GM12878 (cell line): ENCODE measurements at regions not wholly inside any gene's neighbourhood (a gene's known extent, or its start where the extent isn't known, plus 50 kb on each side); places are given as distances from the start of the nearest gene placed in this dataset.

ENCODE experiments used
- ATAC-seq: fragments of 200-7000 bp; cut with Tn5 transposase; 3 replicates; pipeline ENCODE4 v1.9.1; 2020; ENCODE audit warnings: mild to moderate bottlenecking, moderate library complexity
- BruUV-seq: library from RNA; stranded (reverse); fragments of 400-500 nt; replicated peaks from 2 replicates; lab custom pipeline; 2021; lab: Mats Ljungman, UMichigan
- CTCF ChIA-PET: fragments of 300-600 bp; sonication (Branson Sonifier 250); formaldehyde crosslinking; extraction: SDS; loops from one replicate; lab custom pipeline; 2021; ENCODE audit warnings: inconsistent platforms; lab: Yijun Ruan, JAX
- POLR2A ChIA-PET: fragments of 350-600 bp; formaldehyde crosslinking; extraction: SDS; loops from one replicate; lab custom pipeline; 2021; ENCODE audit warnings: inconsistent platforms; lab: Charles Lee
- RAD21 ChIA-PET: fragments of 300-600 bp; sonication (Branson Sonifier 250); formaldehyde crosslinking; loops from one replicate; lab custom pipeline; 2023; ENCODE audit warnings: antibody characterized with exemption; ENCODE audit not compliant: unreplicated experiment; lab: Charles Lee
- SMC1A ChIA-PET: fragments of 300-600 bp; sonication (Branson Sonifier 250); formaldehyde crosslinking; loops from one replicate; lab custom pipeline; 2023; ENCODE audit not compliant: unreplicated experiment, uncharacterized antibody; lab: Charles Lee
- DNase-seq: peaks from one replicate; pipeline ENCODE4 v3.0.0-alpha.2; 2011; ENCODE audit warnings: low read depth, low spot score
- FAIRE-seq: peaks from 3 replicates; lab custom pipeline; 2011; peaks lifted over from hg19 to GRCh38; lab: Jason Lieb, UNC
- H2AFZ ChIP-seq: 2 replicates; pipeline ENCODE4 v1.6.0; 2011; ENCODE audit warnings: low read depth, low read length, control low read depth; ENCODE audit not compliant: control insufficient read depth
- H3K27ac ChIP-seq: 2 replicates; pipeline ENCODE4 v1.5.1; 2011; ENCODE audit warnings: control low read depth; ENCODE audit not compliant: control insufficient read depth, insufficient read depth
- H3K27me3 ChIP-seq, 2 experiments: replicated peaks in 1 of 2; 2 replicates each; pipeline versions ENCODE4 v1.6.0 to v1.6.1; 2011; ENCODE audit warnings: low read length in 1 of 2; ENCODE audit not compliant: control insufficient read depth in 2 of 2, insufficient read depth in 2 of 2
- H3K36me3 ChIP-seq, 2 experiments: 2 replicates each; pipeline ENCODE4 v1.5.1; 2011; ENCODE audit warnings: low read length in 1 of 2; ENCODE audit not compliant: control insufficient read depth in 2 of 2, insufficient read depth in 2 of 2
- H3K4me1 ChIP-seq: 2 replicates; pipeline ENCODE4 v1.6.1; 2011; ENCODE audit warnings: mild to moderate bottlenecking, low read length, moderate library complexity, mixed read lengths; ENCODE audit not compliant: control insufficient read depth, insufficient read depth
- H3K4me2 ChIP-seq: 2 replicates; pipeline ENCODE4 v1.6.0; 2011; ENCODE audit warnings: control low read depth; ENCODE audit not compliant: control insufficient read depth, insufficient read depth
- H3K4me3 ChIP-seq: fragments of 200-600 bp; sonication (generic); 2 replicates; pipeline ENCODE4 v1.5.1; 2016
- H3K79me2 ChIP-seq: 2 replicates; pipeline ENCODE4 v1.6.0; 2011; ENCODE audit warnings: low read length; ENCODE audit not compliant: control insufficient read depth, insufficient read depth
- H3K9ac ChIP-seq: 2 replicates; pipeline ENCODE4 v1.8.0; 2011; ENCODE audit warnings: low read length, control low read depth, mixed read lengths; ENCODE audit not compliant: control insufficient read depth, insufficient read depth
- H3K9me3 ChIP-seq: replicated peaks from 3 replicates; pipeline ENCODE4 v1.5.1; 2011; ENCODE audit warnings: mild to moderate bottlenecking, low read length; ENCODE audit not compliant: control insufficient read depth, insufficient read depth
- H4K20me1 ChIP-seq: 2 replicates; pipeline ENCODE4 v1.6.0; 2011; ENCODE audit not compliant: control insufficient read depth, insufficient read depth
- BCL11A ChIP-seq: IDR thresholded peaks from 2 replicates; pipeline ENCODE4 v1.6.1; 2011; ENCODE audit warnings: low read depth, low read length
- BHLHE40 ChIP-seq, 2 experiments: fragments of 450-650 bp in 1 of 2; IDR thresholded peaks; 2 replicates each; pipeline ENCODE4 v1.6.1; 2011 to 2017; ENCODE audit warnings: low read depth in 2 of 2, borderline replicate concordance in 1 of 2, improper control_type of control experiment in 1 of 2, low read length in 1 of 2, mild to moderate bottlenecking in 1 of 2
- EZH2 ChIP-seq: IDR thresholded peaks from 2 replicates; pipeline ENCODE4 v1.6.1; 2012; ENCODE audit warnings: low read depth, mild to moderate bottlenecking, control low read depth, inconsistent platforms, low read length, borderline replicate concordance; ENCODE audit not compliant: control insufficient read depth
- IKZF1 ChIP-seq: fragments of 450-650 bp; conservative IDR thresholded peaks from 2 replicates; pipeline ENCODE4 v1.6.1; 2017; ENCODE audit warnings: antibody characterized with exemption, mild to moderate bottlenecking
- IKZF2 ChIP-seq, 2 experiments: fragments of 450-650 bp; IDR thresholded peaks; 2 replicates each; pipeline ENCODE4 v1.6.1; 2017; ENCODE audit warnings: mild to moderate bottlenecking in 2 of 2, moderate library complexity in 2 of 2
- MEF2A ChIP-seq: IDR thresholded peaks from 2 replicates; pipeline ENCODE4 v1.6.1; 2011; ENCODE audit warnings: low read depth, mild to moderate bottlenecking, low read length, moderate library complexity; ENCODE audit not compliant: insufficient read depth
- NBN ChIP-seq: fragments of 450-650 bp; IDR thresholded peaks from 2 replicates; pipeline ENCODE4 v1.6.1; 2016
- NR2F1 ChIP-seq: fragments of 450-650 bp; conservative IDR thresholded peaks from 2 replicates; pipeline ENCODE4 v1.6.1; 2017; ENCODE audit warnings: mild to moderate bottlenecking
- POLR2AphosphoS5 ChIP-seq: IDR thresholded peaks from 2 replicates; pipeline ENCODE4 v1.6.1; 2011; ENCODE audit warnings: mild to moderate bottlenecking, low read length, inconsistent platforms
- RUNX3 ChIP-seq: IDR thresholded peaks from 2 replicates; pipeline ENCODE4 v1.6.1; 2012; ENCODE audit warnings: low read length, inconsistent platforms
- SUPT20H ChIP-seq: IDR thresholded peaks from 2 replicates; pipeline ENCODE4 v1.6.1; 2011; ENCODE audit warnings: low read depth, mild to moderate bottlenecking, low read length, moderate library complexity, borderline replicate concordance; ENCODE audit not compliant: control insufficient read depth
- TCF3 ChIP-seq: IDR thresholded peaks from 2 replicates; pipeline ENCODE4 v1.6.1; 2012; ENCODE audit warnings: low read depth, mild to moderate bottlenecking, low read length, borderline replicate concordance; ENCODE audit not compliant: insufficient read depth
- ZBED1 ChIP-seq: IDR thresholded peaks from 2 replicates; pipeline ENCODE4 v1.6.1; 2016; ENCODE audit warnings: borderline replicate concordance
- ZNF274 ChIP-seq: IDR thresholded peaks from one replicate; pipeline ENCODE4 v1.8.0; 2011; ENCODE audit not compliant: insufficient read length, insufficient read depth
- WGBS: methylation state at CpG from one replicate; pipeline ENCODE4 v1.1.6; 2016; ENCODE audit warnings: low lambda C conversion rate; ENCODE audit not compliant: insufficient replicate concordance, insufficient coverage; ENCODE audit errors: missing lambda C conversion rate; 5-methylcytosine and 5-hydroxymethylcytosine counted together
- in situ Hi-C: fragments of 300-500 bp; cut with MboI; formaldehyde crosslinking; loops from 9 replicates; pipeline ENCODE4 v1.14.3; 2018; ENCODE audit warnings: mixed read lengths
- intact Hi-C: fragments of 100-400 bp; cut with micrococcal nuclease; formaldehyde crosslinking; loops from one replicate; pipeline ENCODE4 v1.14.2; 2022; ENCODE audit not compliant: unreplicated experiment
- TF ChIP-seq, protein P1 (sequence below): IDR thresholded peaks from 2 replicates; pipeline ENCODE4 v1.6.1; 2011; ENCODE audit warnings: mild to moderate bottlenecking, low read depth, low read length, moderate library complexity; ENCODE audit not compliant: insufficient replicate concordance
- TF ChIP-seq, protein P2 (sequence below): fragments of 450-650 bp; IDR thresholded peaks from 2 replicates; pipeline ENCODE4 v1.6.1; 2016; ENCODE audit warnings: mild to moderate bottlenecking
- TF ChIP-seq, protein P3 (sequence below), 3 experiments: IDR thresholded peaks in 2 of 3; conservative IDR thresholded peaks in 1 of 3; 2 replicates each; pipeline ENCODE4 v1.5.1; 2011; ENCODE audit warnings: low read depth in 3 of 3, low read length in 3 of 3, mild to moderate bottlenecking in 3 of 3, control low read depth in 2 of 3, moderate library complexity in 2 of 3, inconsistent platforms in 1 of 3, mixed read lengths in 1 of 3; ENCODE audit not compliant: control insufficient read depth in 2 of 3, insufficient read depth in 1 of 3; ENCODE audit errors: extremely low read depth in 1 of 3
- TF ChIP-seq, protein P4 (sequence below): fragments of 150-350 bp; IDR thresholded peaks from 2 replicates; pipeline ENCODE4 v1.6.1; 2016; ENCODE audit warnings: low read depth, low read length

DNA sequence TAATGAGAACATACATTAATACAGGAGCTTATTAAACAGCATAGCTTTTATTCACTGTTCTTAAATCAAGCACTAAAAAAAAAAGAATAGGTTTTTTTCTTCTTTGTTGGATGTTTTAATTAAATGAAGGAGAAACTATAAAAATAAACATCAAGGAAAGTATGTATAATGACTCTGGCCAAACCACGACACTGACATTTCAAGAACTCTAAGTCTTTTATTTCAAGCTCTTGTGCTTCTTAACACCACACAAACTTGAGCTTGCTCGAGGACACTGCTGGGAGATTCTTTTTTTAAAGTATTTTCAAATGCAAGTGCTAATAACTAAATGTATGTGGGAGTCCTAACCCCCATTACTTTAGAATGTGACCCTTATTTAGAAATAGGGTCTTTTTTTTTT lies 204.9 kb upstream of the PPARGC1A start (continued):
- no peak for TF ChIP-seq BHLHE40 (IDR thresholded peaks at IDR 0.05; ENCODE audit: borderline replicate concordance in 1 of 2, low read depth in 2 of 2, low read length in 1 of 2)
- no peak for TF ChIP-seq ZBED1
- TF ChIP-seq, protein P1, sequence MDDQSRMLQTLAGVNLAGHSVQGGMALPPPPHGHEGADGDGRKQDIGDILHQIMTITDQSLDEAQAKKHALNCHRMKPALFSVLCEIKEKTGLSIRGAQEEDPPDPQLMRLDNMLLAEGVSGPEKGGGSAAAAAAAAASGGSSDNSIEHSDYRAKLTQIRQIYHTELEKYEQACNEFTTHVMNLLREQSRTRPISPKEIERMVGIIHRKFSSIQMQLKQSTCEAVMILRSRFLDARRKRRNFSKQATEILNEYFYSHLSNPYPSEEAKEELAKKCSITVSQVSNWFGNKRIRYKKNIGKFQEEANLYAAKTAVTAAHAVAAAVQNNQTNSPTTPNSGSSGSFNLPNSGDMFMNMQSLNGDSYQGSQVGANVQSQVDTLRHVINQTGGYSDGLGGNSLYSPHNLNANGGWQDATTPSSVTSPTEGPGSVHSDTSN, result no peak
- TF ChIP-seq NR2F1, result no peak
- TF ChIP-seq MEF2A, result no peak
- TF ChIP-seq NBN, result no peak
- TF ChIP-seq IKZF1, result no peak
- TF ChIP-seq SUPT20H, result no peak
- TF ChIP-seq, protein P2, sequence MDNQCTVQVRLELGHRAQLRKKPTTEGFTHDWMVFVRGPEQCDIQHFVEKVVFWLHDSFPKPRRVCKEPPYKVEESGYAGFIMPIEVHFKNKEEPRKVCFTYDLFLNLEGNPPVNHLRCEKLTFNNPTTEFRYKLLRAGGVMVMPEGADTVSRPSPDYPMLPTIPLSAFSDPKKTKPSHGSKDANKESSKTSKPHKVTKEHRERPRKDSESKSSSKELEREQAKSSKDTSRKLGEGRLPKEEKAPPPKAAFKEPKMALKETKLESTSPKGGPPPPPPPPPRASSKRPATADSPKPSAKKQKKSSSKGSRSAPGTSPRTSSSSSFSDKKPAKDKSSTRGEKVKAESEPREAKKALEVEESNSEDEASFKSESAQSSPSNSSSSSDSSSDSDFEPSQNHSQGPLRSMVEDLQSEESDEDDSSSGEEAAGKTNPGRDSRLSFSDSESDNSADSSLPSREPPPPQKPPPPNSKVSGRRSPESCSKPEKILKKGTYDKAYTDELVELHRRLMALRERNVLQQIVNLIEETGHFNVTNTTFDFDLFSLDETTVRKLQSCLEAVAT, result no peak
- TF ChIP-seq POLR2AphosphoS5, result no peak

DNA sequence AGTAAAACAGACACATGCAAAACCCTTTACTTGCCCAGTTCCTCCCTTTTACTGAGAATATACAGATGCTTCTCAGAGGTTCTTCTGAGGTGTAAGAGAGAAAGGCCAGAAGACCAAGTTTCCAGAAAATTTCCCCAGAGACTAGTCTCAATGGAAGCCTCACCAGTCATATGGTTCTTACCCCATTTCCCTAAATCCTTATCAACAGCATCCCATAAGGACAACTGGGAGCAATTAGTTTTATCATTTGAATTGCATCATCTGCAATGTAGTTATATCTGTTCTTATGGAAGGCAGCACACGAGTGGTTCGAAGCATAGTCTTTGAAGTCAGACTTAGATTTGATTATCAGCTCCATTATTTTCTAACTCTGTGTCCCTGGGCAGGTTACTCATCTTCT lies 203.6 kb upstream of the PPARGC1A start:
- no peak for ATAC-seq
- no peak overlapping the region for H3K9ac ChIP-seq
- DNase-seq, result no peak
- RAD21 ChIA-PET, result no interaction called here
- H4K20me1 ChIP-seq, result no peaks in the 10 kb centered on the region
- in situ Hi-C loops (no loop called here), intact Hi-C loops (no loop called here)
- POLR2A ChIA-PET, result no interaction called here
- no peaks in the 10 kb centered on the region for H3K27me3 ChIP-seq
- H3K79me2 ChIP-seq, result no peaks in the 10 kb centered on the region
- no peak overlapping the region for H3K4me2 ChIP-seq
- no peaks in the 10 kb centered on the region for H3K4me1 ChIP-seq
- CTCF ChIA-PET, result no interaction called here
- FAIRE-seq, result no peak
- H3K36me3 ChIP-seq, result no peaks in the 10 kb centered on the region
- no peak overlapping the region for H2AFZ ChIP-seq
- H3K4me3 ChIP-seq, result no peak overlapping the region
- H3K27ac ChIP-seq, result no peak overlapping the region
- SMC1A ChIA-PET, result interaction anchor here (1.2 kb wide), 1 partner anchor 10 kb away, joined by 5 read pairs; no protein-coding TSS in a partner anchor
- no peaks in the 10 kb centered on the region for H3K9me3 ChIP-seq
- 0% methylated on average over 2 of the region's 2 CpGs for WGBS
- no TSS peak for BruUV-seq
- TF ChIP-seq BCL11A (no peak), ZNF274 (no peak), EZH2 (no peak), RUNX3 (no peak), IKZF2 (IDR thresholded peaks at IDR 0.05) (no peak), TCF3 (no peak)
- TF ChIP-seq, protein P3, sequence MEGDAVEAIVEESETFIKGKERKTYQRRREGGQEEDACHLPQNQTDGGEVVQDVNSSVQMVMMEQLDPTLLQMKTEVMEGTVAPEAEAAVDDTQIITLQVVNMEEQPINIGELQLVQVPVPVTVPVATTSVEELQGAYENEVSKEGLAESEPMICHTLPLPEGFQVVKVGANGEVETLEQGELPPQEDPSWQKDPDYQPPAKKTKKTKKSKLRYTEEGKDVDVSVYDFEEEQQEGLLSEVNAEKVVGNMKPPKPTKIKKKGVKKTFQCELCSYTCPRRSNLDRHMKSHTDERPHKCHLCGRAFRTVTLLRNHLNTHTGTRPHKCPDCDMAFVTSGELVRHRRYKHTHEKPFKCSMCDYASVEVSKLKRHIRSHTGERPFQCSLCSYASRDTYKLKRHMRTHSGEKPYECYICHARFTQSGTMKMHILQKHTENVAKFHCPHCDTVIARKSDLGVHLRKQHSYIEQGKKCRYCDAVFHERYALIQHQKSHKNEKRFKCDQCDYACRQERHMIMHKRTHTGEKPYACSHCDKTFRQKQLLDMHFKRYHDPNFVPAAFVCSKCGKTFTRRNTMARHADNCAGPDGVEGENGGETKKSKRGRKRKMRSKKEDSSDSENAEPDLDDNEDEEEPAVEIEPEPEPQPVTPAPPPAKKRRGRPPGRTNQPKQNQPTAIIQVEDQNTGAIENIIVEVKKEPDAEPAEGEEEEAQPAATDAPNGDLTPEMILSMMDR (IDR thresholded peaks at IDR 0.05 in 2 of 3, conservative IDR thresholded peaks at IDR 0.05 in 1 of 3; ENCODE audit: control insufficient read depth in 2 of 3, extremely low read depth in 1 of 3, insufficient read depth in 1 of 3, low read depth in 3 of 3, low read length in 3 of 3), result no peak
- TF ChIP-seq, protein P4, sequence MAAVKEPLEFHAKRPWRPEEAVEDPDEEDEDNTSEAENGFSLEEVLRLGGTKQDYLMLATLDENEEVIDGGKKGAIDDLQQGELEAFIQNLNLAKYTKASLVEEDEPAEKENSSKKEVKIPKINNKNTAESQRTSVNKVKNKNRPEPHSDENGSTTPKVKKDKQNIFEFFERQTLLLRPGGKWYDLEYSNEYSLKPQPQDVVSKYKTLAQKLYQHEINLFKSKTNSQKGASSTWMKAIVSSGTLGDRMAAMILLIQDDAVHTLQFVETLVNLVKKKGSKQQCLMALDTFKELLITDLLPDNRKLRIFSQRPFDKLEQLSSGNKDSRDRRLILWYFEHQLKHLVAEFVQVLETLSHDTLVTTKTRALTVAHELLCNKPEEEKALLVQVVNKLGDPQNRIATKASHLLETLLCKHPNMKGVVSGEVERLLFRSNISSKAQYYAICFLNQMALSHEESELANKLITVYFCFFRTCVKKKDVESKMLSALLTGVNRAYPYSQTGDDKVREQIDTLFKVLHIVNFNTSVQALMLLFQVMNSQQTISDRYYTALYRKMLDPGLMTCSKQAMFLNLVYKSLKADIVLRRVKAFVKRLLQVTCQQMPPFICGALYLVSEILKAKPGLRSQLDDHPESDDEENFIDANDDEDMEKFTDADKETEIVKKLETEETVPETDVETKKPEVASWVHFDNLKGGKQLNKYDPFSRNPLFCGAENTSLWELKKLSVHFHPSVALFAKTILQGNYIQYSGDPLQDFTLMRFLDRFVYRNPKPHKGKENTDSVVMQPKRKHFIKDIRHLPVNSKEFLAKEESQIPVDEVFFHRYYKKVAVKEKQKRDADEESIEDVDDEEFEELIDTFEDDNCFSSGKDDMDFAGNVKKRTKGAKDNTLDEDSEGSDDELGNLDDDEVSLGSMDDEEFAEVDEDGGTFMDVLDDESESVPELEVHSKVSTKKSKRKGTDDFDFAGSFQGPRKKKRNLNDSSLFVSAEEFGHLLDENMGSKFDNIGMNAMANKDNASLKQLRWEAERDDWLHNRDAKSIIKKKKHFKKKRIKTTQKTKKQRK, result no peak
